ENCODE measurements at regions not wholly inside any gene's neighbourhood (a gene's known extent, or its start where the extent isn't known, plus 50 kb on each side); places are given as distances from the start of the nearest gene placed in this dataset.
"Not testable (repeated sequence)": the region's sequence is repeated elsewhere in the genome, so short reads cannot be mapped to it uniquely, and the experiment has no call there.

DNA sequence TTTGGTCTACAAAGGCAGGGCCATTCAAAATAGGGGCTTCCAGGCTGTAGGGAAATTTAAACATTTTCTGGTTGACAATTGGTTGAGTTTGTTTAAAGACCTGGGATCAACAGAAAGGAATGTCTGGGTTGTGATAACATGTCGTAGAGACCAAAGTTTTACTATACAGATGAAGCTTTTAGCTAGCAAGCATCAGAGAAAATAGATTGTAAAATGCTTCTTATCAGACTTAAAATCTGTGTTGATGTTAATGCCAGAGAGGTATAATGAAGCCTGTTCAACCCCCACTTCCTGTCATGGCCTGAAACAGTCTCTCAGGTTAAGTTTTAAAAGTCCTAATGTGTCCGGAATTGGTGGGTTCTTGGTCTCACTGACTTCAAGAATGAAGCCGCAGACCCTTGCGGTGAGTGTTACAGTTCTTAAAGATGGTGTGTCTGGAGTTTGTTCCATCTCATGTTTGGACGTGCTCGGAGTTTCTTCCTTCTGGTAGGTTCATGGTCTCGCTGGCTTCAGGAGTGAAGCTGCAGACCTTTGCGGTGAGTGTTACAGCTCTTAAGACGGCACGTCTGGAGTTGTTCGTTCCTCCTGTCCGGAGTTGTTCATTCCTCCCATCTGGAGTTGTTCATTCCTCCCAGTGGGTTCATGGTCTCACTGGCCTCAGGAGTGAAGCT, 86.5 kb upstream of the HMCN1 start:
- intact Hi-C loops (cut with DNase I); ATAC-seq: not testable (repeated sequence)

DNA sequence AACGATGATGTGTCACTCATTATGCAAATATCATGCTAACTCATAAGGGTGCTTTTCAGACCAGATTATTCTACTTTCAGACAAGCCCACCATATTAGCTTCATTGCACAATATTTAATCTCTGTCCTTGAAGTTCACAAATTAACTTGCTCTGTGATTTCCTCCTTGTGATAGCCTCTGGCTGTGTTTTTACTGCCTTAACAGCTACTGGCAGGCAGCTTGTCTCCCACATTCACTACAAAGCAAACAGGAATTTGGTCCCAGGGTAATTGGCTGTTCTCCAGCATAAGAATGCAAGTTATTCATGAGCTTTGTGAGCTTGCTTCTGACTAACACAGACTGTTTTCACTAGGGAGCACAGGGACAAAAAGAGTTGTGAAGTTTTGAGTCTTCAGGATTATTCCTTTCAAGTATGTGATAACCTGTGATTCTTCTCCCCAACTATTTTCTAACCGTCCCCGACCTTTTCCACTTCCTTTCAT, 87.9 kb upstream of the HMCN1 start:
- no peak for DNase-seq (ENCODE audit: low spot score)
- intact Hi-C loops (cut with DNase I), result no loop called here
- ATAC-seq, result peak; percentile 91

More for the DNA sequence above, 86.5 kb upstream of the HMCN1 start:
- not testable (repeated sequence) for DNase-seq (ENCODE audit: low spot score)

DNA sequence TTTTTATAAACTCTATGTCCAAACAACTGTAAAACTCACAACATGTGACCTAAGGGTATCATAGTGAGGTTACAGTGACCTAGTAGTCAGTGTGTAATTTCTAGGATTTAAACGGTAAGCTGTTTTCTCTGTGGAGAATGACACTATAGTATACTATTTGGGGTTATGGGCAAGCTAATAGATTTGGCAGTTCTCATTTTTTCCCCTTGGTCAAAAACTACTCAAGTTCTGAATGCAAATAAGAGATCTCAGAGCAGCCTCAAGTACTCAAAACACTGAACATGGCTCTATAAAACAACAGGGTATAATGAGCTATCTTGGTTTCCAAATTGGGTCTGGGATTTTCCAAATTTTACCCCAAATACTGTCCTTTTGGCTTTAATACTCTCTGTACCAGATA, 88.5 kb upstream of the HMCN1 start:
- no peak for ATAC-seq
- DNase-seq (ENCODE audit: low spot score), result no peak
- intact Hi-C loops (cut with DNase I), result no loop called here

DNA sequence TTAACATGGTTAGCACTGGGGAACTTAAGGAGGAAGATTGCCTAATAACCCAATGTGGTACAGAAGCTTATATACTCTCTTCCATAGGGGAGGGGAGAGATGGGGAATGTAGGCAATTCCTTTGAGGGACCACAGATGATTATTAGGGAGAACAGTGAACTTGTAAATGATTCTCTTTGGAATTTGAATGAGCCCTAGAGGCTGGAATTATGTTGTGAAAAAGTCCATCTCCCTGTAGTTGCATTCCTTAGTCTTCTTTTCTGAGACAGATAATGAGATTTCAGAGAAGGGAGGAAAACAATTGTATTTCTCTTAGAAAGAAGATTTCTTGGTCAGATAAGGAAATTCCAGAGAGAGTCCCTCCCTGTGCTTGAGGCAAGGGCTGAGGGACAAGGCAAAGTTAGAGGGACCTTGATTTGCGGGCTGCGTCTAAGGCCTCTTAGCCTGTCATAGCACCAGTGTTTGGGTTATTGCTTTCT, 89.0 kb upstream of the HMCN1 start:
- DNase-seq (ENCODE audit: low spot score) (no peak), ATAC-seq (no peak)
- intact Hi-C loops (cut with DNase I), result no loop called here

DNA sequence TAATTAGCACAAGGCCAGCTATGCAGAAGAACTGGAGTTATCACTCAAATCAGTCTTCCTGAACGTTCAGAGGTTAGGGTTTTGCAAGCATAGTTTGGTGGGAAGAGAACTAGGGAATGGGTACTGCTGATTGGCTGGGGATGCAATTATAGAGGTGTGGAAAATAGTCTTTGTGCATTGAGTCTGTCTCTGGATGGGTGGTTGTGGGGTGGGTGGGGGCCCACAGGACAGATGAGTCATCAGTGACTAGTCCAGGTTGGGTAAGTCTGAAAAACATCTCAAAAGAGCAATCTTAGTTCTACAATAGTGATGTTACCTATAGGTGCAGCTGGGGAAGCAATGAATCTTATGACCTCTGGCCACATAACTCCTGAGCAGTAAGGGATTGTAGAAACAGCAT, 89.7 kb upstream of the HMCN1 start:
- intact Hi-C loops (cut with DNase I), result no loop called here
- no peak for DNase-seq (ENCODE audit: low spot score)

DNA sequence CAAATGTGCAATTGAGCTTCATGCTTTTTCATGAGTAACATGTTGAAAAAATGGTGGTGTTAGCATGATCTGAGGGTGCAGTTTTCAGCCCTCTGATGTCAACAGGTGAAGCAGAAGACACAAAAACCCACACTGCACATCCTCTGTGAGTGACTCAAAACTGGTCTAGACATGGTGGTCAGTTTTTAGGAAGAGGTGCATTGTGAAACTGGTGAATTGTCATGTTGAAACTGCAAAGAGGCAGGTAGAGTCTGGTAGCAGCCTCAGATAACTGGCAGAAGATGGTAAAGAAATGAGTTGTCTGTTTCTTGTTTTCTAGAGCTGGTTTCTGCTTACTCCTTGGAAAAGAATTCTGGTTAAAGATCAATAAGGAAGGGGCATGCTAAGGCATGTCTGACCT, 97.3 kb upstream of the HMCN1 start:
- ATAC-seq (no peak), DNase-seq (ENCODE audit: low spot score) (no peak)
- intact Hi-C loops (cut with DNase I), result no loop called here

More for the DNA sequence above, 89.7 kb upstream of the HMCN1 start:
- ATAC-seq, result no peak

DNA sequence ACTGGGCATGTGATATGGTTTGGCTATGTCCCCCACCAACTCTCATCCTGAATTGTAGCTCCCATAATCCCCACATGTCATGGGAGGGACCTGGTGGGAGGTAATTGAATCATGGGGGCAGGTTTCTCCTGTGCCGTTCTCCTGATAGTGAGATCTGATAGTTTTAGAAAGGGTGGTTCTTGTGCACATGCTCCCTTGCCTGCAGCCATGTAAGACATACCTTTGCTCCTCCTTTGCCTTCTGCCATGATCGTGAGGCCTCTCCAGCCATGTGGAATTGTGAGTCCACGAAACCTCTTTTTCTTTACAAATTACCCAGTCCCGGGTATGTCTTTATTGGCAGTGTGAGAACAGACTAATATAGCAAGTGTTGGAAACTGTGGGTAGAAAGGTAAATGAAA, 99.5 kb upstream of the HMCN1 start:
- intact Hi-C loops (cut with DNase I), result no loop called here
- DNase-seq (ENCODE audit: low spot score) (no peak), ATAC-seq (no peak)

DNA sequence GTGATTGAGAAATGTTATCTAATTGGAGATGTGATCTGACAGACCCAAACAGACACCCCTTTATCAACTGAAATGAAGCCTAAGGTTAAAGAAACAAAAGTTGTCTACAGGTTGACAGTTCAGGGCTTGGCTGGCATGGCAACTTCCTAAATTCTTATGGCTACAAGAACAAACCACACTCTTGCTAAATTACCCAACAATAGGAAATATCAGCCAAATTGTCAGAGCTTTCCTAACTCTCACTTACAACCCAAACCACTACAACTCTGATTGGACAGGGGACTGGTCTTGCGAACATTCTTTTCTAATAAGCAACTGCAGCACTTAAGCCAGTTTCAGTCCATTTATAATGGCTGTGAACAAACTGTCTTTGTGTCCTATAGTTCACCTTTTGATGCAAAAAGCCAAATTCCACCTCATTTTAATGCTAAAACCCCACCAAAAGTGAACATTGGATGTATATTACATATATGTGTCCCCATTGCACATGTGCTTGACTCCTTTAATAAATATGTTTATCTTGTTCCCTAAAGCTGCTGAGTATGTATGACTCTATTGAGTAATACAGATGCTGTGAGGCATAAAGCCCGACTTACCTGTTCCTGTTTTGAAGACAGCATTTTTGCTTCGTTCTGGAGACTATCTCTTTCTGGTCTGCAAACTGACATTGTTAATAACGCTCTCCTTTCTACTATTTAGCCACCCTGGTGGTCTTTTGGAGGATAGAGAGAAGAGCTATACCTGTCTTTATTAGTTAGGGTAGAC, 101.3 kb upstream of the HMCN1 start:
- no peak for DNase-seq (ENCODE audit: low spot score)
- intact Hi-C loops (cut with DNase I), result no loop called here
- ATAC-seq, result no peak

DNA sequence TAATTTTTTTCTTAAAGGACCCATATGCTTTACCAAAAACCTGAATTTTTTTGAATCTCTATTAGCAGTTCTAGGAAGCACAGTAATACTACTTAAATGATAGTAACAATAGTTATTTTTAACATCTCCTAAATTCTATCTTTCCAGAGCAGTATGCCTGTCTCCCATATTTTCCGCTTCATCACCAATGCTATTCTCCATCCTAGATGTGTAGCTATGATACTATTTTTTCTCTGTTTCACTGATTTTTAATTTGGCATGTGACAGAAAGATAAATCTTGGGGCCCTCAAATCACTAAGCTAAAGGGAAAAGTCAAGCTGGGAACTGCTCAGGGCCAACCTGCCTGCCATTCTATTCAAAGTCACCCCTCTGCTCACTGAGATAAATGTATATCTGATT, 102.3 kb upstream of the HMCN1 start:
- intact Hi-C loops (cut with DNase I), result no loop called here
- DNase-seq (ENCODE audit: low spot score), result no peak
- ATAC-seq, result no peak

DNA sequence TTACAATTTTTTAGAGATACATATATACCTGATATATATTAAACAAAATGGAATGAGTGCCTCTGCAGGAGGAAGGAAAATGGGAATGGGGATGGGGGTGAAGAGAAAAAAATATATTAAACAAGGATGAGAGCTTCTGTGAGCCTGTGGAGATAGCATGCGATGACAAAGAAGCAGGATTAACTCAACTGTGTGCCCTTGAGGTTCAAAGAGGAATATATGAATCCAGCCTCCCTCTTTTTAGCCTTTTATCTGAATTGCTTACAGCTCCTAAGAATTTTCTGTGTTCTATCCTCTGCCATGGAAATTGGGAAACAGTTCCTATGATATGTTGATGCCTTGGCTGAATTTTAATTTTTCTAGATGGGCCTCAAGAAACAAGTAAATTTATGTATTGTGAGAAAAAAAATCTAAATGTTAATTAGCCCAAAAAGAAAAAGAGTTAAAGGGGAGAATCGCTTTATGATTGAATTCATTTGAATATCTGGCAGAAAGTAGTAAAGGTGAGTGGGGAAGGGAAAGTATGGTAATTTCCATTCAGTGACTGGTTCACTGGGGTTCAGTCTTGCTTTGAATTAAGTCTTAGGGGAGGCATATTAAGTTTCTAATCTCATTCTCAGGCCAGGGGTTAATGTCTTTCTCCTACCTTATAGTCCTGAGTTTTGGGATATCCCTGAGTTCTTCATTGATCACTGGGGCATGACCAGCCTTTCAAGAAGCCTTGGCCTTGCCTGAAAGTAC, 106.3 kb upstream of the HMCN1 start:
- ATAC-seq (no peak), DNase-seq (ENCODE audit: low spot score) (no peak)
- intact Hi-C loops (cut with DNase I), result loop anchor here (10.0 kb wide), 1 partner anchor 1873 kb away; no protein-coding TSS in a partner anchor

DNA sequence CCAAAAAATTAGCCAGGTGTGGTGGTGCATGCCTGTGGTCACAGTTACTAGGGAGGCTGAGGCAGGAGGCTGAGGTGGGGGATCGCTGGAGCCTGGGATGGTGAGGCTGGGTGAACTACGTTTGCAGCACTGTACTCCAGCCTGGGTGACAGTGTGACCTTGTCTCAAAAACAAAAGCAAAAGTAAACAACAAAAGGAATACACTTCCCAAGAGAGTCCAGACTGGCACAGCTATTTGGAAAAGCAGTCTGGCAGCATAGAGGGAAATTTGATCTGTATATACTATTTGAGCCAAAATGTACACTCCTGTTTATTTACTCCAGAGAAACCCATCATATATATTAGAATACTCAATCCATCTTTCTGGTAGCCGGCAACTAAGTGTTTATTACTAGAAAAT, 107.0 kb upstream of the HMCN1 start:
- ATAC-seq, result no peak
- intact Hi-C loops (cut with DNase I), result loop anchor here (10.0 kb wide), 1 partner anchor 1872 kb away; no protein-coding TSS in a partner anchor
- no peak for DNase-seq (ENCODE audit: low spot score)

DNA sequence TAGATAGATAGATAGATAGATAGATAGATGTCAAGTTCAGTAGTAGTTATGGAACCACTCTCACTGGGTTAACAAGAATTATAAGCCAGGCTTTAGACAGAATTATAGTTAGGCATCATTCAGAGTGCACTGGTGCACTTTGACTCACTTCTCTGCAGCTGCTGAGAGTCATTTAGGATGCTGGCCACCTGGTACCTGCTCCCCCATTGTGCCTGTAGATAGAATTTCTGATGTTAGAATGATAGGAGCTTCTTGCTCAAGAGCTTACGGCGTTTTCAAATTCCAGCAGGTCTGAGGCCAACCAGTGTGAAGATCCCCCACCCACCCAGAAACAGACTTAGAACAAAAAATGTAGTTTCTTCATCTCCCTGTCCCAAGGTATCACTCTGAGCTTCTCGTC, 107.8 kb upstream of the HMCN1 start:
- DNase-seq (ENCODE audit: low spot score), result no peak
- ATAC-seq, result no peak

DNA sequence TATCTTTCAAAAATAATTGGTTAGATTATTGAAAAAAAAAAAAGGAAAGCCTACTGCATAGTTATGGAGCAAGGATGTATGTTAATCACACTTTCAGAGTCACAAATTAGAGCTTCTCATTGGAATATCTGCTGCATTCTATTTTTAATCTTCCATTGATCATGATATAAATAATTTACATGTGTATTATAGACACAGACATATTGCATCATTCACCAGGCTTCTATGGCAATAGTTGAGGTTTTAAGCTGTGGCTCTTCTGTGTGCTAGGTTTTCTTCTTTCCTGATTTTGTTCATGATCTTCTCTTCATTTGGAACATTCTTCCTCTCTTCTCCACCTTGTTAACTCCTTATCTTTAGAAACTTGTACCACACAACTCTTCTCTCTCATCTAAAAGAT, 123.2 kb upstream of the HMCN1 start:
- intact Hi-C loops (cut with DNase I), result no loop called here
- no peak for DNase-seq (ENCODE audit: low spot score)
- ATAC-seq, result no peak

More for the DNA sequence above, 107.8 kb upstream of the HMCN1 start:
- intact Hi-C loops (cut with DNase I), result loop anchor here (10.0 kb wide), 1 partner anchor 1872 kb away; no protein-coding TSS in a partner anchor

DNA sequence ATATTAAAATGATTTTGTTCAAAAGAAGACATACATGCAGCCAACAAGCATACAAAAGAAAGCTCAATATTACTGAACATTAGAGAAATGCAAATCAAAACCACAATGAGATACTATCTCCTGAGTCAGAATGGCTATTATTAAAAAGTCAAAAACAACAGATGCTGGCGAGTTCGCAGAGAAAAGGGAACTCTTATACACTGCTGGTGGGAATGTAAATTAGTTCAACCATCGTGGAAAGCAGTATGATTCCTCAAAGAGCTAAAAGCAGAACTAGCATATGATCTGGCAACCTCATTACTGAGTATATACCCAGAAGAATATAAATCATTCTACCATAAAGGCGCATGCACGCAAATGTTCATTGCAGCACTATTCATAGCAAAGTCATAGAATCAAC, 126.0 kb upstream of the HMCN1 start:
- DNase-seq (ENCODE audit: low spot score) (no peak), ATAC-seq (no peak)
- intact Hi-C loops (cut with DNase I), result no loop called here

DNA sequence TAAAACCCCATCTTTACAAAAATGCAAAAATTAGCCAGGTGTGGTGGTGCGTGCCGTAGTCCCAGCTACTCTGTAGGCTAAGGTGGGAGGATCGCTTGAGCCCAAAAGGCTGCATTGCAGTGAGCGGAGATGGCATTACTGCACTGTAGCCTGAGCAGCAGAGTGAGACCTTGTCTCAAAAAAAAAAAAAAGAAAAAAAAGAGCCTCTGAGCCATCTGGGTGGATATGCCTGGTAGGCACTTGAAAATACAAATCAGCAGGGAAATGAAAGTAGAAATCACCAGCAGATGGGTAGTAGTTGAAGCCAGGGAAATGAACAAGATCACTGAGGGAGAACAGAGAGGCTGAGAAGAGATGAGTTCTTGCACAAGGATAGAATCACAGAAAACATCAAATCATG, 131.0 kb upstream of the HMCN1 start:
- ATAC-seq, result no peak
- no peak for DNase-seq (ENCODE audit: low spot score)
- intact Hi-C loops (cut with DNase I), result no loop called here

DNA sequence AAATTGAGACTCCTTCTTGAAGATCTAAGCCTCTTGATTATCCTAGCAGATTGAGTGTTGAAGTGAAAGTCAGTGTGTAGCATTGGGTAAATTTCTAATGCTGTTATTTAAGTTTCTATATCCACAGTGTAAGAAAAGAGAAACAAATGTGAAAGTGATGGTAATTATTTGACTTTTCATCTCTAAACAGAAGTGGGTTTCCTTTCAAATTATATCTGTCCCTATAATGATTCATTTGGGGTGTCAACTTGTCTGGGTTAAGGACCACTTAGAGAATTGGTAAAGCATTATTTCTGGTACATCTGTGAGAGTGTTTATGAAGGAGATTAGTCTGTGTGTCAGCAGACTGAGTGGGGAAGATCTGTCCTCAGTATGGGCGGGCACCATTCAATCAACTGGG, 133.0 kb upstream of the HMCN1 start:
- DNase-seq (ENCODE audit: low spot score) (no peak), ATAC-seq (no peak)
- intact Hi-C loops (cut with DNase I), result no loop called here

DNA sequence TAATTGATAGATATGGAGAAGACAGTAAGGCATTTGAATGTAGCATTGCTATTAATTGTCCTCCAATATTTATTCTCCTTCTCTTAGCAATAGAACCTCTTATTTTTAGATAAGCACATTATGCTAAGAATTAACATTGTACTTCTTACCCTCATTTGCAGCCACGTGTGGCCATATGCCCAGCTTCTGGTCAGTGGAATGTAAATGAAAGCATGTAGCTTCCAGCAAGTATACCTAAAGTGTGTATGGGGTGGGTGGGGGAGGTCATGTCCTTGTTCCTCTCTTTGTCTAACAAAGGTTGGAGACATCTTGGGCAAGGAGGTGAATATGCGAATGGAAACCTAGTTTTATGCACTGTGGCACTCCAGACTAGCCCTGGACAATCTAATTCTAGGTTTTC, 133.6 kb upstream of the HMCN1 start:
- DNase-seq (ENCODE audit: low spot score) (no peak), ATAC-seq (no peak)
- intact Hi-C loops (cut with DNase I), result no loop called here

DNA sequence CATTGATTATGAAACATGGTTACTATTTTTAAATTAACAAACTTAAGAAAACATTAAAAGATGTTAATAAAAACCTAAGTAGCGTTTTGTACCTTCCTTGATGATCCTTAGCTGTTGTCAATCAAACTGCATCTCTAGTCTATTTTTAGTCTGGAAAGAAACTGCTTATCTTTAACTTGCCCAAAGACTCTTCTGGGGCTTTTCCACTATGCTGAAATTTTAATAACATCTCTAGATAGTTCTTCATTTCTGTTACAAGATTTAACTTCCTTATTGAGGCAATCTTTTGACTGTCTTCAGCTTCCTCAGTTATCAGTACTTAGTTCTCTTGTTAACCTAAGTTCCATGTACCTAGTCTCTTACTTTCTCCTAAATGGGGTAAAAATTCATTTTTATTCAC, 135.9 kb upstream of the HMCN1 start:
- intact Hi-C loops (cut with DNase I), result no loop called here
- DNase-seq (ENCODE audit: low spot score), result no peak
- ATAC-seq, result no peak

DNA sequence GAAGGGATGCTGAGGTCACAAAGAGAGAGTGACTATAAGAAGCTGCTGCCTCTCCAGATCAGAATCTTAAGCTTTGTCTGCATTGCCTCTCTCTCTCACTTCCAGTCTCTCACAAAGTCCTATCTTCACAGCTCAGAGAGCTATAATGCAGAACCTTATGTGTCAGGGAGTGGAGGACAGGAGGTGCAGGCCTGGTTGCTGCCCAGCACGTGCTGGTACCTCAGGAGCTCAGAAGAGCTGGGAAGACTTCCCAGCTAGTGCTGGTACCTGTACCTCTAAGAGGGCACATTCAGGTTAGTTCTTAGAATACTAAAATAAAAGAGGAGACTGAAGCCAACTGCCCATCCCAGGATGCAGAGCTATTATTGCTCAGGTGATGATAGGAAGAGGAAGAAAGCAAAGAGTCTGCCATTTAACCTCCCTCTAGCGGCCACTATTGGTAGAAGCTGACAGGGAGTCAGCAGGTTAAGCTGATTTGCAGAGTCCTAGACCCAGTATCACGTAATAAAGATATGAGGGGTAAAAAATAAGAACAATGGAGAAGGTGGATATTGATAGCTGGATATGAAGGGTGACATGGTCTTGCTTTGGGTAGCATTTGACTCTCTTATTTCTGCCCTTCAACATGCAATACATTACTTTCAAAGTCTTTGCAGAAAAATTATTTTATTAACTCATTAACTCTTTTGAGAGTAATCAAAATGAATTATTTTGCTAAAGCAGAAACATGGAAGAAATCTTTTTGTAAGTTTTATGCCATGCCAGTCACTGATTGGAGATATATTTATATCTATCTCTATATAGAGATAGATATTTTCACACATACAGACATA, 138.1 kb upstream of the HMCN1 start:
- no peak for DNase-seq (ENCODE audit: low spot score)
- ATAC-seq, result no peak
- intact Hi-C loops (cut with DNase I), result no loop called here
